ENCODE measurements at regions not wholly inside any gene's neighbourhood (a gene's known extent, or its start where the extent isn't known, plus 50 kb on each side); places are given as distances from the start of the nearest gene placed in this dataset.

GRCh38 chr7:50202052-50202555, 102.4 kb upstream of the IKZF1 start:
- Mint-ChIP-seq H3K4me3 (no peak overlapping the region), H3K27me3 (no peaks in the 10 kb centered on the region), H3K4me1 (peaks cover 34% of the 10 kb centered on the region), H3K9me3 (ENCODE audit: insufficient read depth) (no peaks in the 10 kb centered on the region), H3K27ac (no peak overlapping the region)
- intact Hi-C loops (cut with micrococcal nuclease) = no loop called here
- TF ChIP-seq EZH2 (IDR thresholded peaks at IDR 0.05; ENCODE audit: borderline replicate concordance, insufficient read depth, low read depth, low read length, poor library complexity, severe bottlenecking) (no peak), CTCF (IDR thresholded peaks at IDR 0.05) (no peak)
- Histone ChIP-seq H2AFZ (ENCODE audit: insufficient read depth, low read depth, low read length, poor library complexity, severe bottlenecking) (no peak overlapping the region), H3K36me3 (replicated peaks in 1 of 2; ENCODE audit: control extremely low read depth in 1 of 2, control insufficient read depth in 1 of 2, extremely low read depth in 1 of 2, insufficient read depth in 2 of 2, low read length in 1 of 2) (no peaks in the 10 kb centered on the region), H3K79me2 (ENCODE audit: control insufficient read depth, insufficient read depth, low read length) (peaks cover 22% of the 10 kb centered on the region), H3K4me2 (replicated peaks; ENCODE audit: low read depth, low read length, poor library complexity, severe bottlenecking) (no peak overlapping the region), H3K9me3 (ENCODE audit: control extremely low read depth in 1 of 3, control insufficient read depth in 2 of 3, insufficient read depth in 1 of 3, low read length in 2 of 3) (no peaks in the 10 kb centered on the region), H3K4me1 (ENCODE audit: control insufficient read depth in 2 of 2, insufficient read depth in 2 of 2, low read length in 2 of 2) (peaks cover 8 to 18% of the 10 kb centered on the region in 2 donors), H3K27ac (ENCODE audit: low read length in 2 of 2) (no peak overlapping the region), H4K20me1 (ENCODE audit: control insufficient read depth, insufficient read depth, low read length, poor library complexity, severe bottlenecking) (no peaks in the 10 kb centered on the region), H3K9ac (ENCODE audit: low read length) (no peak overlapping the region), H3K4me3 (ENCODE audit: control extremely low read depth in 1 of 5, extremely low read depth in 1 of 5, insufficient read depth in 1 of 5, low read depth in 2 of 5, low read length in 4 of 5) (no peak overlapping the region), H3K27me3 (replicated peaks in 1 of 4; ENCODE audit: control extremely low read depth in 1 of 4, control insufficient read depth in 3 of 4, insufficient read depth in 4 of 4, low read length in 3 of 4) (no peaks in the 10 kb centered on the region)
- ATAC-seq (ENCODE audit: low read depth) (no peak), DNase-seq (no peak)
- 93% methylated on average over 1 of the region's 1 CpG for WGBS (ENCODE audit: insufficient coverage)
- ChIA-PET CTCF (interaction anchor here (1.8 to 7.7 kb wide), 5 partner anchors 68 to 216 kb away, joined by 5 to 241 read pairs (median 75); no protein-coding TSS in a partner anchor), POLR2A (no interaction called here)

- Mint-ChIP-seq H3K9me3 (ENCODE audit: insufficient read depth) (no peaks in the 10 kb centered on the region), H3K27me3 (no peaks in the 10 kb centered on the region), H3K27ac (no peak overlapping the region), H3K4me1 (peaks cover 18% of the 10 kb centered on the region), H3K4me3 (no peak overlapping the region)
- Histone ChIP-seq H3K27ac (ENCODE audit: low read length in 2 of 2) (no peak overlapping the region), H3K4me2 (replicated peaks; ENCODE audit: low read depth, low read length, poor library complexity, severe bottlenecking) (no peak overlapping the region), H3K36me3 (replicated peaks in 1 of 2; ENCODE audit: control extremely low read depth in 1 of 2, control insufficient read depth in 1 of 2, extremely low read depth in 1 of 2, insufficient read depth in 2 of 2, low read length in 1 of 2) (no peaks in the 10 kb centered on the region), H3K9me3 (ENCODE audit: control extremely low read depth in 1 of 3, control insufficient read depth in 2 of 3, insufficient read depth in 1 of 3, low read length in 2 of 3) (no peaks in the 10 kb centered on the region), H3K4me3 (ENCODE audit: control extremely low read depth in 1 of 5, extremely low read depth in 1 of 5, insufficient read depth in 1 of 5, low read depth in 2 of 5, low read length in 4 of 5) (no peak overlapping the region), H2AFZ (ENCODE audit: insufficient read depth, low read depth, low read length, poor library complexity, severe bottlenecking) (no peak overlapping the region), H3K9ac (ENCODE audit: low read length) (no peak overlapping the region), H3K4me1 (ENCODE audit: control insufficient read depth in 2 of 2, insufficient read depth in 2 of 2, low read length in 2 of 2) (peaks cover 4 to 9% of the 10 kb centered on the region in 2 donors), H3K79me2 (ENCODE audit: control insufficient read depth, insufficient read depth, low read length) (peaks cover 2% of the 10 kb centered on the region), H4K20me1 (ENCODE audit: control insufficient read depth, insufficient read depth, low read length, poor library complexity, severe bottlenecking) (no peaks in the 10 kb centered on the region), H3K27me3 (replicated peaks in 1 of 4; ENCODE audit: control extremely low read depth in 1 of 4, control insufficient read depth in 3 of 4, insufficient read depth in 4 of 4, low read length in 3 of 4) (no peaks in the 10 kb centered on the region)
- ChIA-PET POLR2A (no interaction called here), CTCF (interaction anchor here (1.3 to 1.6 kb wide), 3 partner anchors 51 to 218 kb away, joined by 3 to 7 read pairs (median 5); no protein-coding TSS in a partner anchor)
- no peak for TF ChIP-seq EZH2 (IDR thresholded peaks at IDR 0.05; ENCODE audit: borderline replicate concordance, insufficient read depth, low read depth, low read length, poor library complexity, severe bottlenecking)
- TF ChIP-seq CTCF (IDR thresholded peaks at IDR 0.05) = no peak
- intact Hi-C loops (cut with micrococcal nuclease) = no loop called here
- DNase-seq (no peak), ATAC-seq (ENCODE audit: low read depth) (no peak)
- WGBS (ENCODE audit: insufficient coverage) = 18% methylated on average over 3 of the region's 5 CpGs
Measured at GRCh38 chr7:50199824-50200223, 104.7 kb upstream of the IKZF1 start.

Measured in B cell (primary cell).